ENCODE measurements at regions not wholly inside any gene's neighbourhood (a gene's known extent, or its start where the extent isn't known, plus 50 kb on each side); places are given as distances from the start of the nearest gene placed in this dataset.
A peak's percentile ranks its signal among the peaks of the same experiment; 100 is the strongest.

DNA sequence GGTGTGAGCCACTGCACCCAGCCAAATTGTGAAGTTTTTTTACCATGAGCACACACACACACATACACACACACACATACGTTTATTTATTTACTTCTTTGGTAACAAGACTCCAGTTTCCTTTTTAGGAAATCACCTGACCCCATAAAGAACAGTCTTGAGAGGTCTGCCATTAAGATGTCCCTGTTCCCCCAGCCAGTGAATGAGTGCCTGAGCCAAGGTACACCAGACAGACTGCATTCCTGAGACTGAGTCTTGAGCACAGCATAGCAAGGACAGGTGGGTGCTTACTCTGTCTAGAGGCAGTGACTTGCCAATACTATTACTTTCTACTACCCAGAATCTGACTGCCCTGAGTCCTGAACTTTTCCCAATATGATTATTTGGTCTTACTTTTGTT is 167.2 kb upstream of the SATB2 start:
- H3K4me3 Mint-ChIP-seq (ENCODE audit: low read depth), result no peak overlapping the region
- DNase-seq (ENCODE audit: low spot score, unreplicated experiment), result no peak
- H3K27ac Mint-ChIP-seq, result no peak overlapping the region
- H3K4me1 Mint-ChIP-seq (ENCODE audit: low read depth), result peaks cover 5% of the 10 kb centered on the region
- TF ChIP-seq, protein P1, sequence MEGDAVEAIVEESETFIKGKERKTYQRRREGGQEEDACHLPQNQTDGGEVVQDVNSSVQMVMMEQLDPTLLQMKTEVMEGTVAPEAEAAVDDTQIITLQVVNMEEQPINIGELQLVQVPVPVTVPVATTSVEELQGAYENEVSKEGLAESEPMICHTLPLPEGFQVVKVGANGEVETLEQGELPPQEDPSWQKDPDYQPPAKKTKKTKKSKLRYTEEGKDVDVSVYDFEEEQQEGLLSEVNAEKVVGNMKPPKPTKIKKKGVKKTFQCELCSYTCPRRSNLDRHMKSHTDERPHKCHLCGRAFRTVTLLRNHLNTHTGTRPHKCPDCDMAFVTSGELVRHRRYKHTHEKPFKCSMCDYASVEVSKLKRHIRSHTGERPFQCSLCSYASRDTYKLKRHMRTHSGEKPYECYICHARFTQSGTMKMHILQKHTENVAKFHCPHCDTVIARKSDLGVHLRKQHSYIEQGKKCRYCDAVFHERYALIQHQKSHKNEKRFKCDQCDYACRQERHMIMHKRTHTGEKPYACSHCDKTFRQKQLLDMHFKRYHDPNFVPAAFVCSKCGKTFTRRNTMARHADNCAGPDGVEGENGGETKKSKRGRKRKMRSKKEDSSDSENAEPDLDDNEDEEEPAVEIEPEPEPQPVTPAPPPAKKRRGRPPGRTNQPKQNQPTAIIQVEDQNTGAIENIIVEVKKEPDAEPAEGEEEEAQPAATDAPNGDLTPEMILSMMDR (IDR thresholded peaks at IDR 0.05; ENCODE audit: unreplicated experiment), result no peak
- H3K27me3 Mint-ChIP-seq, result peaks cover 2% of the 10 kb centered on the region
- no peaks in the 10 kb centered on the region for H3K9me3 Mint-ChIP-seq (ENCODE audit: low read depth)
- H3K36me3 Mint-ChIP-seq (ENCODE audit: insufficient read depth), result no peaks in the 10 kb centered on the region

DNA sequence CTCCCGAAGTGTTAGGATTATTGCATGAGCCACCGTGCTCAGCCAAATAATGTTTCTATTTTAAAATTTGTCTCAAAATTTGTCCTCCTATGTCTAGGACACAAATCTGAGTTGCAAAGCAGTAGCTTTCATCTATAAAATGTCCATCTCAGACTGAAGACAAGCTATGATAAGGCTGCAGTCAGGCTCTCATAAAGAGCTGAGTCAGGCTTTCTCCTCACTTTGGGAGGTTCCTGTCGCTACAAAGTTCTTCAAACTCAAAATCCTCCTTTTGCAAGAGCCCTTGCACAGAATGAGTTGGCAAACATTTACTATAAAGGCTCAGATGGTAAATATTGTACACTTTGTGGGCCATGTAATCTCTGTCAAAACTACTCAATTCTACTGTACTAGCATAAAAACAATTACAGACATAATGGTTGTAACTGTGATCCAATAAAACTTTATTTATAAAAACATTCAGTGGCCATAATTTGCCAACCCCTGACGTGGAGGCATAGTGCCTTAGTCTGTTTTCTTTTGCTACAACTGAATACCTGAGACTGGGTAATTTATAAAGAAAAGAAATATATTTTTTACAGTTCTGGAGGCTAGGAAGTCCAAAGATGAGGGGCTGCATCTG is 154.9 kb upstream of the SATB2 start:
- Mint-ChIP-seq H3K36me3 (ENCODE audit: insufficient read depth) (no peaks in the 10 kb centered on the region), H3K27ac (no peak overlapping the region), H3K4me3 (ENCODE audit: low read depth) (no peak overlapping the region), H3K9me3 (ENCODE audit: low read depth) (no peaks in the 10 kb centered on the region), H3K4me1 (ENCODE audit: low read depth) (no peaks in the 10 kb centered on the region), H3K27me3 (no peaks in the 10 kb centered on the region)
- DNase-seq (ENCODE audit: low spot score, unreplicated experiment), result no peak
- TF ChIP-seq, protein P1 (IDR thresholded peaks at IDR 0.05; ENCODE audit: unreplicated experiment), result no peak

DNA sequence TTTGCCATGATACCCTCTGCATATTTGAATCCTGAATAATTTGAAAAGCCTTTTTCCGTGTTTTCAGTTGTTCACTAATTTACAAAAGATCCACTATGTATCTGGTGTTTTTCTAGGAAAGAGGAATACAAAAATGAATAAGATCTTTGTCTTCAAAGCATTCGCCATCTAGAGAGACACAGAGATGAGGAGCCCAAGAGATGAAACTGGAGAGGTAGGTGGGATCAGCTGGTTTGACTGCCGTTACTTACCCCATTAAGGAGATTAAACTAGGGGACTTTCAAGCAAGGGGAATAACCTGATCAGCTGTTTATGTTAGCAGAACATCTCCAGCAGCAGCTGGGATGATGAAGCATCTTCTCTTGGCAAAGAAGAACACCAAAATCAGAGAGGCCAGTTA is 150.2 kb upstream of the SATB2 start:
- Mint-ChIP-seq H3K4me3 (ENCODE audit: low read depth) (no peak overlapping the region), H3K4me1 (ENCODE audit: low read depth) (no peaks in the 10 kb centered on the region), H3K27ac (no peak overlapping the region), H3K27me3 (peaks cover 25% of the 10 kb centered on the region), H3K9me3 (ENCODE audit: low read depth) (no peaks in the 10 kb centered on the region), H3K36me3 (ENCODE audit: insufficient read depth) (no peaks in the 10 kb centered on the region)
- TF ChIP-seq, protein P1 (IDR thresholded peaks at IDR 0.05; ENCODE audit: unreplicated experiment), result no peak
- DNase-seq (ENCODE audit: low spot score, unreplicated experiment), result no peak

DNA sequence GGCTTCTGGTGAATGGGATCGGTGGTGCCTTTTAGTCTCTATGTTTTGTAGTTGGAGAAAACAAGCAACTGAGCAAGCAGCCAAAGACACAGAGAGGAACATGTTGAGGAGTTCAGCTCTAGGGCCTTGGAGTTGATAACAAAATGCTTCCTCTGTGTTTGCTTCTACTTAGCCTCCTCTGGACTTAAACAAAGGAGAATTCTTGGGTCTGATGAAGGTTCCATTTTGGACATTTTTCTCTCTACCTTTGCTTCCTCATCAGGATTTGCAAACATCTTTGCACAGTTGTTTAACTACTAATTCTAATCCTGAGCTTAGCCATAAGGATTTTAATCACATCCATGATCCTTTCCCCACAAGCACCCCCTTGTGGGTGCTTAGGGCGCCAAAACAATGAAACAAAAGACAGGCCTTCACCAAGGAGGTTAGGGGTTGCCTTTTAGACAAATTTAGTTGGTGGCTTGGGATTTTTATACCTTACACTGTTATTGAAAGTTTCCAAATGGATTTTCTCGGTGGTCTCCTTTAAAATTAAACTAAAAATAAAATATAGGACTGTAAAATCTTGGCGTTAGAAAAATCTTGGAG is 148.5 kb upstream of the SATB2 start:
- TF ChIP-seq, protein P1 (IDR thresholded peaks at IDR 0.05; ENCODE audit: unreplicated experiment), result no peak
- H3K4me3 Mint-ChIP-seq (ENCODE audit: low read depth), result no peak overlapping the region
- H3K27ac Mint-ChIP-seq, result no peak overlapping the region
- H3K27me3 Mint-ChIP-seq, result peaks cover 38% of the 10 kb centered on the region
- H3K9me3 Mint-ChIP-seq (ENCODE audit: low read depth), result no peaks in the 10 kb centered on the region
- no peak for DNase-seq (ENCODE audit: low spot score, unreplicated experiment)
- H3K4me1 Mint-ChIP-seq (ENCODE audit: low read depth), result no peaks in the 10 kb centered on the region
- no peaks in the 10 kb centered on the region for H3K36me3 Mint-ChIP-seq (ENCODE audit: insufficient read depth)

DNA sequence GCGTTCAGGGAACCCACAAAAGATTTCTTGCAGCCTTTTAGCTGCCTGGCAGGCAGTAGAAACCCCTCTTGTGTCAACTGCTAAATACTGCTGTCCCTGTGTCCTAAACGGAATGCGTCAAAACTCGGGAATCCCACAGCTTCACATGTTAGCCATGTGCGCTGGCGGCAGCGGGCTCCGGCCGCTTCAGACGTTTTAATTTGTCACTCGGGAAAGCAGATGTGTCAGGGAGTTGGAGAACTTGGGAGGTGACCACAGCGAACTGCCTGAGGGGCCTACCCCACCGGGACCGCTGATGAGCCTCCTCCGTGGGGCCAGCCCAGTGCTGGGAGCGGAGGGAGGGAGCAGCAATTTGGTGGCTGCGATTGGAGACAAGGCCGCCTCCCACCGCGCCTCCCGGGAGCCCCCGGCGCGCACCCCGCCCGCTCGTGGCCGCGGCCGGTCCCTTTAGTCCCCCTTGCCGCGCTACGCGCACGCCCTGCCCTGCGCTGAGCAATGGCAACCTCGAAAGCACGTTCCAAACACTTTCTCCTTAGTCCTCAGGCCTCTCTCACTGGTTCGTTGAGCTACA is 146.1 kb upstream of the SATB2 start:
- TF ChIP-seq, protein P1 (IDR thresholded peaks at IDR 0.05; ENCODE audit: unreplicated experiment), result no peak
- Mint-ChIP-seq H3K4me1 (ENCODE audit: low read depth) (no peaks in the 10 kb centered on the region), H3K27ac (no peak overlapping the region), H3K27me3 (peaks cover 38% of the 10 kb centered on the region), H3K9me3 (ENCODE audit: low read depth) (no peaks in the 10 kb centered on the region), H3K4me3 (ENCODE audit: low read depth) (peak overlapping the region; percentile 58), H3K36me3 (ENCODE audit: insufficient read depth) (no peaks in the 10 kb centered on the region)
- no peak for DNase-seq (ENCODE audit: low spot score, unreplicated experiment)

All from progenitor cell of endocrine pancreas (in vitro differentiated cells).